Heart right ventricle (tissue), 16 donors: ENCODE measurements at regions not wholly inside any gene's neighbourhood (a gene's known extent, or its start where the extent isn't known, plus 50 kb on each side); places are given as distances from the start of the nearest gene placed in this dataset.

Experiments
- ATAC-seq, 8 donors: fragments of 200-7000 bp; cut with Tn5 transposase; one replicate each; pipeline ENCODE4 v1.9.1; 2020; ENCODE audit warnings: mild to moderate bottlenecking in 8 of 8, moderate library complexity in 8 of 8, moderate number of reproducible peaks in 1 of 8
- DNase-seq, 2 donors: peaks; one replicate each; pipeline ENCODE4 v3.0.0-alpha.2; 2020
- H3K27ac ChIP-seq, 10 donors: fragments of 200-600 bp; sonication (generic) in 2 of 10; one replicate each; pipeline versions ENCODE4 v1.5.0 to v1.8.0; 2020 to 2022; ENCODE audit warnings: mild to moderate bottlenecking in 3 of 10
- H3K27me3 ChIP-seq, 7 donors: fragments of 200-600 bp; one replicate each; pipeline ENCODE4 v1.8.0; 2021 to 2022; ENCODE audit warnings: mild to moderate bottlenecking in 2 of 7
- H3K36me3 ChIP-seq, 9 donors: fragments of 200-600 bp; sonication (generic) in 1 of 9; one replicate each; pipeline versions ENCODE4 v1.5.0 to v1.8.0; 2020 to 2022; ENCODE audit warnings: mild to moderate bottlenecking in 2 of 9
- H3K4me1 ChIP-seq, 9 donors: fragments of 200-600 bp; sonication (generic) in 1 of 9; one replicate each; pipeline versions ENCODE4 v1.5.0 to v1.8.0; 2020 to 2022; ENCODE audit warnings: mild to moderate bottlenecking in 4 of 9
- H3K4me3 ChIP-seq, 10 donors: fragments of 200-600 bp; sonication (generic) in 2 of 10; one replicate each; pipeline versions ENCODE4 v1.5.0 to v1.8.0; 2020 to 2022; ENCODE audit warnings: mild to moderate bottlenecking in 7 of 10, moderate library complexity in 2 of 10
- H3K9me3 ChIP-seq, 11 donors: fragments of 200-600 bp in 10 of 11; sonication (generic) in 2 of 11; one replicate each; pipeline versions ENCODE4 v1.5.0 to v1.8.0; 2013 to 2022; ENCODE audit warnings: mild to moderate bottlenecking in 2 of 11, control low read depth in 1 of 11, moderate library complexity in 1 of 11
- WGBS, 2 donors: extraction: QIAGEN DNeasy Blood & Tissue Kit; methylation state at CpG; one replicate each; pipeline ENCODE4 v1.1.7; 2013; ENCODE audit warnings: inconsistent platforms in 1 of 2; 5-methylcytosine and 5-hydroxymethylcytosine counted together
- intact Hi-C, 10 donors: fragments of 100-400 bp; cut with DNase I; formaldehyde crosslinking; loops; one replicate each; pipeline versions ENCODE4 v1.11.1 to v1.14.2; 2022
- TF ChIP-seq, protein P1 (sequence below), 9 donors: fragments of 200-600 bp; sonication (generic) in 2 of 9; IDR thresholded peaks; one replicate each; pipeline versions ENCODE4 v1.5.0 to v1.8.0; 2021 to 2022; ENCODE audit warnings: antibody characterized with exemption in 9 of 9, mild to moderate bottlenecking in 5 of 9, moderate library complexity in 1 of 9
- donor health status: Arrhythmogenic right ventricular cardiomyopathy.
- donor health status: ischemic (EF 13 %, LVEDD 7.1; RV severe dilation, severe dysfunction).
- donor health status: healthy with polysubstance abuse.
- donor health status: DM: no; HTN: yes; CAD: no.
- donor health status: DM: no; HTN: no; CAD: no.
- donor health status: ischemic (EF 25% LVEDD 6.9; RV normal size, moderate dysfunction).
- donor health status: ischemic (EF 25% LVEDD 5.7; RV mildly dilated, moderate dysfunction).
- donor health status: healthy.
- donor health status: DM: yes; HTN: yes; CAD: no.
- donor health status: Ischemic cardiomyopathy.
- donor health status: ischemic (EF 35%, LVEDD 5.7; RV mildly dilated, moderate dysfunction).
- donor health status: nonischemic (EF 11% LVEDD 7.7; RV severe dilation, severe dysfunction).
- donor health status: DM: yes; HTN: yes; CAD: no.
- donor health status: PGD.
- donor health status: ischemic (EF 29% LVEDD 5.4; RV normal size, mild dysfunction).
- donor health status: nonischemic (EF 23%, LVEDD 6.1; RV moderate dilation, normal function).

- Histone ChIP-seq H3K36me3 (no peaks in the 10 kb centered on the region), H3K27me3 (peaks cover 6 to 84% (median 66%) of the 10 kb centered on the region in 7 donors), H3K9me3 (no peaks in the 10 kb centered on the region), H3K4me1 (peaks cover 0 to 40% (median 25%) of the 10 kb centered on the region in 9 donors), H3K4me3 (peak overlapping the region; percentile 21 to 63 (median 53)), H3K27ac (peak overlapping the region in 2 of 10 donors; percentile 21 to 47)
- peak; percentile 69 to 77 for DNase-seq
- intact Hi-C loops, result no loop called here
- 1 to 2% methylated on average over 57 to 58 of the region's 58 CpGs for WGBS, 2 donors
- peak; percentile 89 to 94 (median 92) for ATAC-seq
- TF ChIP-seq, protein P1, sequence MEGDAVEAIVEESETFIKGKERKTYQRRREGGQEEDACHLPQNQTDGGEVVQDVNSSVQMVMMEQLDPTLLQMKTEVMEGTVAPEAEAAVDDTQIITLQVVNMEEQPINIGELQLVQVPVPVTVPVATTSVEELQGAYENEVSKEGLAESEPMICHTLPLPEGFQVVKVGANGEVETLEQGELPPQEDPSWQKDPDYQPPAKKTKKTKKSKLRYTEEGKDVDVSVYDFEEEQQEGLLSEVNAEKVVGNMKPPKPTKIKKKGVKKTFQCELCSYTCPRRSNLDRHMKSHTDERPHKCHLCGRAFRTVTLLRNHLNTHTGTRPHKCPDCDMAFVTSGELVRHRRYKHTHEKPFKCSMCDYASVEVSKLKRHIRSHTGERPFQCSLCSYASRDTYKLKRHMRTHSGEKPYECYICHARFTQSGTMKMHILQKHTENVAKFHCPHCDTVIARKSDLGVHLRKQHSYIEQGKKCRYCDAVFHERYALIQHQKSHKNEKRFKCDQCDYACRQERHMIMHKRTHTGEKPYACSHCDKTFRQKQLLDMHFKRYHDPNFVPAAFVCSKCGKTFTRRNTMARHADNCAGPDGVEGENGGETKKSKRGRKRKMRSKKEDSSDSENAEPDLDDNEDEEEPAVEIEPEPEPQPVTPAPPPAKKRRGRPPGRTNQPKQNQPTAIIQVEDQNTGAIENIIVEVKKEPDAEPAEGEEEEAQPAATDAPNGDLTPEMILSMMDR (IDR thresholded peaks at IDR 0.05), result peak in 3 of 9 donors; percentile 18 to 26 (median 25)
These were observed 224.6 kb upstream of the CRY1 start for GRCh38 chr12:107317751-107318555.

- ATAC-seq (peak in 2 of 8 donors; percentile 2 to 40), DNase-seq (no peak)
- 0% methylated on average over 19 of the region's 19 CpGs for WGBS, 2 donors
- no peaks in the 10 kb centered on the region for H3K36me3 ChIP-seq
- TF ChIP-seq, protein P1 (IDR thresholded peaks at IDR 0.05), result no peak
- H3K27me3 ChIP-seq, result peaks cover 6 to 87% (median 71%) of the 10 kb centered on the region in 7 donors
- peaks cover 0 to 40% (median 25%) of the 10 kb centered on the region in 9 donors for H3K4me1 ChIP-seq
- H3K4me3 ChIP-seq, result peak overlapping the region; percentile 21 to 63 (median 53)
- intact Hi-C loops, result no loop called here
- no peaks in the 10 kb centered on the region for H3K9me3 ChIP-seq
- peak overlapping the region in 2 of 10 donors; percentile 21 to 47 for H3K27ac ChIP-seq
These were observed 225.1 kb upstream of the CRY1 start for GRCh38 chr12:107318556-107318805.

GRCh38 chr12:107318806-107319532, 225.6 kb upstream of the CRY1 start:
- ATAC-seq, result peak in 4 of 8 donors; percentile 11 to 40 (median 27)
- peaks cover 0 to 40% (median 25%) of the 10 kb centered on the region in 9 donors for H3K4me1 ChIP-seq
- WGBS, 2 donors, result 0 to 1% methylated on average over 72 of the region's 72 CpGs
- no peak for DNase-seq
- H3K9me3 ChIP-seq, result no peaks in the 10 kb centered on the region
- TF ChIP-seq, protein P1 (IDR thresholded peaks at IDR 0.05), result no peak
- H3K36me3 ChIP-seq, result no peaks in the 10 kb centered on the region
- H3K4me3 ChIP-seq, result peak overlapping the region; percentile 21 to 63 (median 53)
- intact Hi-C loops, result no loop called here
- H3K27ac ChIP-seq, result peak overlapping the region in 2 of 10 donors; percentile 21 to 47
- H3K27me3 ChIP-seq, result peaks cover 6 to 88% (median 76%) of the 10 kb centered on the region in 7 donors

DNA sequence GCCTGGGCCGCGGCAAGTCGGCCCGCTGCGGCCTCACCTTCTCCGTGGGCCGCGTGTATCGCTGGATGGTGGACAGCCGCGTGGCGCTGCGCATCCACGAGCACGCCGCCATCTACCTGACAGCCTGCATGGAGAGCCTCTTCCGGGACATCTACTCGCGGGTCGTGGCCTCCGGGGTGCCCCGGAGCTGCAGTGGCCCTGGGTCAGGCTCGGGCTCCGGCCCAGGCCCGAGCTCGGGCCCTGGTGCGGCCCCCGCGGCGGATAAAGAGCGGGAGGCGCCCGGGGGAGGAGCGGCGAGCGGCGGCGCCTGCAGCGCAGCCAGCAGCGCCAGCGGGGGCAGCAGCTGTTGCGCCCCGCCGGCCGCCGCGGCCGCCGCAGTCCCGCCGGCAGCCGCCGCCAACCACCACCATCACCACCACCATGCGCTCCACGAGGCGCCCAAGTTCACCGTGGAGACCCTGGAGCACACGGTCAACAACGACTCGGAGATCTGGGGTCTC, 226.2 kb upstream of the CRY1 start:
- no peak for ATAC-seq
- intact Hi-C loops, result no loop called here
- TF ChIP-seq, protein P1 (IDR thresholded peaks at IDR 0.05), result no peak
- DNase-seq, result no peak
- 0 to 1% methylated on average over 47 to 60 of the region's 60 CpGs for WGBS, 2 donors
- Histone ChIP-seq H3K27me3 (peaks cover 6 to 85% (median 82%) of the 10 kb centered on the region in 7 donors), H3K36me3 (no peaks in the 10 kb centered on the region), H3K4me1 (peaks cover 0 to 40% (median 25%) of the 10 kb centered on the region in 9 donors), H3K4me3 (peak overlapping the region; percentile 21 to 63 (median 53)), H3K9me3 (no peaks in the 10 kb centered on the region), H3K27ac (no peak overlapping the region)
